ENCODE measurements at regions not wholly inside any gene's neighbourhood (a gene's known extent, or its start where the extent isn't known, plus 50 kb on each side); places are given as distances from the start of the nearest gene placed in this dataset.

DNA sequence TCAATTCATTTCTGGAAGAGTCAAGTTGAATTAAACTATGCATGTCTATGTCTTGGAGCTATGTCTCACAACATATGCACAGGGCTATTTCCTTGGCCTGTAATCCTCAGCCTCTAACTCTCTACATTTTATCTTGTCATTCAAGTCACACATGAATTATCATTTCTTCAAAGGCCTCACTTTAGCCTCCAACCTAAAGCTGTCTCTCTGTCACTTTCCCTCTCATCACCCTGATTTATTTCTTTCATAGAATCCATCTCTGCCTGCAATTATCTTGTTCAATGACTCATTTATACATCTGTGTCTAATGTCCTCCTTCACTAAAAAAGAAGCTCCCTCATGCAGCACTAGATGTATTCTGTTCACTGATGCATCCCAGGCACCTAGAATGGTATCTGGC is 614.2 kb upstream of the REG3G start:
- Mint-ChIP-seq H3K4me3 (no peak overlapping the region), H3K9me3 (peaks cover 20% of the 10 kb centered on the region)

DNA sequence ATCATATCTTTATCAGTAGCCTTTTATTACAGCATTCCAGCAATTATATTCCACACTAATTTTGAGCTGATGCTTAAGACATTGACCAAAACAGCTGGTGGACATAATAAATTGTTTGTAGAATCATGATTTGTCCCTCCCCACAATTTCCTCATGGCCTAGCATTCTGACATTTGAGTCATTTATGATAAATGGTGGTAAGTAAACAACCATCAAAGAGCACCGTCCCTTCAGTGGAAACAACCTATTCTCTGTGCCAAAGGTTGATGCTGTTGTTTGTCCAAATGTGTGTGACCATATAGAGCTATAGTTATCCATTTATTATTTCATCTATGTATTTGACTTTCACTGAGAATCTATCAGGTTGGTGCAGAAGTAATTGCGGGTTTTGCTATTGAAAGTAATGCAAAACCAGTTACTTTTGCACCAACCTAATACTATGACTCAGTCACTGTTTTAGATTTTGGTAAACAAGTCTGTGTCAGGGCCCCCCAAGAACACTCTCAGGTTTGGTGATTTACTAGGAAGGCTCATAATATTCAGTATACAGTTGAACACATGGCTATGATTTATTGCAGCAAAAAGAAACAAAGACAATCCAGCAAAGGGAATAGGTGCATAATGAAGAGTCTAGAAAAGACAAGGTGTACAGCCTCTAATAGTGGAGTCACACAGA is 608.7 kb upstream of the REG3G start:
- Mint-ChIP-seq H3K36me3 (no peaks in the 10 kb centered on the region), H3K9me3 (peaks cover 14% of the 10 kb centered on the region), H3K4me3 (no peak overlapping the region), H3K4me1 (no peaks in the 10 kb centered on the region), H3K27ac (no peak overlapping the region)
- DNase-seq (ENCODE audit: low spot score in 2 of 2) (no peak), ATAC-seq (no peak)

More for the DNA sequence above, 614.2 kb upstream of the REG3G start:
- no peaks in the 10 kb centered on the region for H3K36me3 Mint-ChIP-seq
- no peak for DNase-seq (ENCODE audit: low spot score in 2 of 2)
- H3K4me1 Mint-ChIP-seq: no peaks in the 10 kb centered on the region
- no peak overlapping the region for H3K27ac Mint-ChIP-seq
- ATAC-seq: no peak

DNA sequence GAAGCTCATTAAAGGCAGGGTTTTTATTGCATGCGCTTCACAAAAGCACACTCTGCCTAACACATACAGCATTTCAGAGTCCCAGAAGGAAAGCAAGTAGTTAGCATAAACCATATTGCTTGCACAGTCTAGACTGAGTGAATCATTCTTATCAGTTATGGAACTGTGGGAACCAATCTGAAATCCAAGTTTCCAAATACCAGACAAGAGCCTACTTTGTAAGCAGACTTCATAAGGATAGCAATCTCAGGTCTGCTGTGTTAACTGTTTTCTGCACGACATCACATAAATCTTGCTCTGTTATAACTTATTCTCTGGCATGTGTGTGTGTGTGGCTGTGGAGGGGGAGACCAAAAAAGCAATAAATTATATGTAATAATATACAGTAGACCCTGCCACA is 608.1 kb upstream of the REG3G start:
- Mint-ChIP-seq H3K9me3 (peaks cover 14% of the 10 kb centered on the region), H3K4me1 (no peaks in the 10 kb centered on the region), H3K27ac (no peak overlapping the region), H3K4me3 (no peak overlapping the region), H3K36me3 (no peaks in the 10 kb centered on the region)
- ATAC-seq (no peak), DNase-seq (ENCODE audit: low spot score in 2 of 2) (no peak)

DNA sequence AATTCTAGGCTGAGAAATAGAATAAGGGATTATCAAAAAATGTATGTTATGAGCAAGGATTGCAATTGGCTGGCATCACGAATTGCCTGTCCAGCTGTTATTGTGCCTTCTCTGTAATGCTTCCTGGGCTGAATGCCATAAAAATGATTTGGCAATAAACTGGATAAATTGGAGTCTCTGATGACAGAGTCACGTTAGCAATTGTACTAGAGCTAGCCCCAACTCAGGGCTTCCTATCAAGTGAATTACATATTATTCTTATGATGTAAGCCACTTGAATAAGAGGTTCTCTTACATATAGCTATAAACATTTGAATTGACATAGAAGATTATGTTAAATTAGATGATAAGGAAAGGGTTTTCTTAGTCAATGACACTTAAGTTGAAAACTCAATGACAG is 607.5 kb upstream of the REG3G start:
- Mint-ChIP-seq H3K4me1 (no peaks in the 10 kb centered on the region), H3K27ac (no peak overlapping the region), H3K9me3 (peaks cover 14% of the 10 kb centered on the region), H3K36me3 (no peaks in the 10 kb centered on the region), H3K4me3 (no peak overlapping the region)
- DNase-seq (ENCODE audit: low spot score in 2 of 2): no peak
- ATAC-seq: no peak

DNA sequence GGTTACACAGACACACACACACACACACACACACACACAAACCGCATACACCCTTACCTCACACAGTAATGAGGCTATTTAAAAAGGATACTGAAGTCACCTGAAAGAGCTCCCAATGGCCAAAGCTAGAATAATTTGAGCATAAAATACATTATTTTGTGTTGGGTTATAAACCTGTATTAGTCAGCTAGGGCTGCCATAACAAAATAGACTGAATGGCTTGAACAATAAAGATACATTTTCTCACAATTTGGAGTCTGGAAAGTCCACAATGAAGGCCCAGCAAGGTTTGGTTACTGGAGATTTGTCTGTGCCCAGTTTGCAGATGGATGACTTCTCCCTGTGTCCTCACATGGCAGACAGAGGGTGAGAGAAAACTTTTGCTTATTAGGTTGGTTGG is 605.4 kb upstream of the REG3G start:
- Mint-ChIP-seq H3K27ac (no peak overlapping the region), H3K4me1 (no peaks in the 10 kb centered on the region), H3K4me3 (no peak overlapping the region), H3K9me3 (peaks cover 18% of the 10 kb centered on the region), H3K36me3 (no peaks in the 10 kb centered on the region)
- no peak for DNase-seq (ENCODE audit: low spot score in 2 of 2)
- ATAC-seq: no peak

DNA sequence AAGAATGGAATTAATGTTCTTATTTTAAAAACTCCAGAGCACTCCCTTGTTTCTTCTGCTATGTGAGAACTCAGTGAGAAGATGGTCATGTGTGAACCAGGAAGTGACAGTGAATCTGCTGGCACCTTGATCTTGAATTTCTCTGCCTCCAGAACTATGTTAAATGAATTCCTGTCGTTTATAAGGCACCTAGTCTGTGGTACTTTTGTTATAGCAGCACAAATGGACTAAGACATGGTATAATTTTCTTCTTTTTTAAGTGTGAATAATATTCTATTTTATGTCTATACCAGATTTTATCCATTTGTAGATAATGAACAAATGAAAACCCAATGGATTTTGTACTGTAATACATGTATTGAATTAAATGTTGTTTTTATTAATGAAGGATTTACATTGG is 601.9 kb upstream of the REG3G start:
- no peak for ATAC-seq

DNA sequence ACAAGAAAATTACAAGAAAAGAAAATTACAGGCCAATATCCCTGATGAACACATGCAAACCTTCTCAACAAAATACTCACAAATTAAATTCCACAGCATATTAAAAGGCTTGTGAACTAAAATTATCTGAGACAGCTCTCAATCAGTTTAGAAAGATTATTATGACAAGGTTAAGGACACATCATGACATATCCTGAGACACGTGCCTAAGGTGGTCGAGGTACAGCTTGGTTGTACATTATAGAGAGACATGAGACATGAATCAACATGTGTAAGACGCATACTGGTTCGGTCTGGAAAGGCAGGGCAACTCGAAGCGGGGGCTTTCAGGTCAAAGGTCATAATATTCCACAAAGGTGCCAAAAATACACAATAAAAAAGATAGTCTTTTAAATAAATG is 598.3 kb upstream of the REG3G start:
- H3K4me1 Mint-ChIP-seq: no peaks in the 10 kb centered on the region
- DNase-seq (ENCODE audit: low spot score in 2 of 2) (no peak), ATAC-seq (no peak)
- peaks cover 16% of the 10 kb centered on the region for H3K9me3 Mint-ChIP-seq
- no peak overlapping the region for H3K27ac Mint-ChIP-seq
- H3K4me3 Mint-ChIP-seq: no peak overlapping the region
- H3K36me3 Mint-ChIP-seq: no peaks in the 10 kb centered on the region

More for the DNA sequence above, 601.9 kb upstream of the REG3G start:
- DNase-seq (ENCODE audit: low spot score in 2 of 2): no peak
- peaks cover 12% of the 10 kb centered on the region for H3K9me3 Mint-ChIP-seq
- no peaks in the 10 kb centered on the region for H3K4me1 Mint-ChIP-seq
- H3K36me3 Mint-ChIP-seq: no peaks in the 10 kb centered on the region
- H3K27ac Mint-ChIP-seq: no peak overlapping the region
- H3K4me3 Mint-ChIP-seq: no peak overlapping the region

DNA sequence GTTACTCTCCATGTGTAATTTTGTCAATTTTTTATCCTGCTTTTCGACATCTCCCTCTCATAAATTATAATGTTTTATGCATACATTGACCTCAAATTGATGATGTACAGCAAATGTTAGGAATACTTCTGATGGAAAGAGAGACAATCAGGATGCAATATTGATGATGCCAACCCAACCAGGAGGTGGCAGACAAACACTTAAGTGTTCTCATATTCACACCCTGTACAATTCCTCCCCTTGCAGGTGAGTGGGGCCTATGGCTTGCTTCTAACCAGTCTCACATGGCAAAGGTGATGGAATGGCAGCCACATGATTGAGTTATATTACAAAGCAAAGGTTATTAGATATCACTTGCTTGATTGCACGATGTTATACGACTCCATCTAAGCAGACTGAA is 594.3 kb upstream of the REG3G start:
- Mint-ChIP-seq H3K4me3 (no peak overlapping the region), H3K27ac (no peak overlapping the region), H3K36me3 (no peaks in the 10 kb centered on the region), H3K9me3 (peaks cover 25% of the 10 kb centered on the region), H3K4me1 (no peaks in the 10 kb centered on the region)
- no peak for DNase-seq (ENCODE audit: low spot score in 2 of 2)
- ATAC-seq: no peak

DNA sequence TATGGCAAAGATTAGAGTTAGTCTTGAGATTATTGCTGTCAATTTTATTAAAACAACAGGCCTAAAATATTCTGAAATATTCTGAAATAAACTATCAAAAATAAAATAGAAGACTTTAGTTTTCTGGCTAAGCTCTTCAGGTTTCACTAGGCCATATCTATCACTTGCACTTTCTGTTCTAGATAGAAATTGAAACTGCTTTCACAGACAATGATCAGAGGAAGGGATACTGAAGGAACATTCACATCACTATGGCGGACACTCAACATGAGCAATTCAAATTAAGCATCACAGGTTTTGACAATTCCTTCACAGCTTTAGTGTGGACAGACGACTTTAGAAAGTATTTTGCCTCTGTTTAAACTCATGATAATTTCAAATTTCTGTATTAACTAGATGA is 586.4 kb upstream of the REG3G start:
- Mint-ChIP-seq H3K4me3 (no peak overlapping the region), H3K4me1 (no peaks in the 10 kb centered on the region), H3K36me3 (no peaks in the 10 kb centered on the region), H3K27ac (no peak overlapping the region), H3K9me3 (peaks cover 29% of the 10 kb centered on the region)
- DNase-seq (ENCODE audit: low spot score in 2 of 2) (no peak), ATAC-seq (no peak)

DNA sequence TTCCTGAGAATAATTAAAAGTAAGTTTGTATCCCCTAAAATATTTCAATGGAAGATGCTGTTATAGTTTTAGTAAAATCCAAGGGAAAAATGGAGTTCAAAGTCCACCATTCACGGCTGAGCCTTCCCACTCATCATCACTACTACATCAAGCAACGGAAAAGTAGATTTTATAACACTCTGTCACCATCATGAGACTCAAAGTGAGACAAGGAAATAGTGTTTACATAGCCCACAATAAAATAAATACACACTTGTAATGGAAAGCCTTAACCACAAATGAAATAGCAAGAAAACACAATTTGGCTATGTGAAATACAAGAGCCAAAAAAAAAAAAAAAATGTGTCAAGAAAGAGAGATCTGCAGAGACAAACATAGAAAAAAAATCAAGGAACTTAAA is 569.9 kb upstream of the REG3G start:
- Mint-ChIP-seq H3K4me1 (no peaks in the 10 kb centered on the region), H3K9me3 (peaks cover 25% of the 10 kb centered on the region)

DNA sequence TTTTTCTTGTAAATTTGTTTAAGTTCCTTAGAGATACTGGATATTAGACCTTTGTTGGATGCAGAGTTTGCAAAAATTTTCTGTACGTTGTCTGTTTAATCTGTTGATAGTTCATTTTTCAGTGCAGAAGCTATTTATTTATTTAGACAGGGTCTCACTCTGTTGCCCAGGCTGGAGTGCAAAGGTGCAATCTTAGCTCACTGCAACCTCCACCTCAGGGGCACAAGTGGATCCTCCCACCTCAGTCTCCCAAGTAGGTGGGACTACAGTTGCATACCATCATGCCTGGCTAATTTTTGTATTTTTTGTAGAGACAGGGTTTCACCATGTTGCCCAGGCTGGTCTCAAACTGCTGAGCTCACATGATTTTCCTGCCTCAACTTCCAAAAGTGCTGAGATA is 568.2 kb upstream of the REG3G start:
- Mint-ChIP-seq H3K4me1 (no peaks in the 10 kb centered on the region), H3K36me3 (no peaks in the 10 kb centered on the region), H3K4me3 (no peak overlapping the region), H3K9me3 (peaks cover 31% of the 10 kb centered on the region), H3K27ac (no peak overlapping the region)
- DNase-seq (ENCODE audit: low spot score in 2 of 2) (no peak), ATAC-seq (no peak)

More for the DNA sequence above, 569.9 kb upstream of the REG3G start:
- Mint-ChIP-seq H3K27ac (no peak overlapping the region), H3K4me3 (no peak overlapping the region), H3K36me3 (no peaks in the 10 kb centered on the region)
- ATAC-seq (no peak), DNase-seq (ENCODE audit: low spot score in 2 of 2) (no peak)

DNA sequence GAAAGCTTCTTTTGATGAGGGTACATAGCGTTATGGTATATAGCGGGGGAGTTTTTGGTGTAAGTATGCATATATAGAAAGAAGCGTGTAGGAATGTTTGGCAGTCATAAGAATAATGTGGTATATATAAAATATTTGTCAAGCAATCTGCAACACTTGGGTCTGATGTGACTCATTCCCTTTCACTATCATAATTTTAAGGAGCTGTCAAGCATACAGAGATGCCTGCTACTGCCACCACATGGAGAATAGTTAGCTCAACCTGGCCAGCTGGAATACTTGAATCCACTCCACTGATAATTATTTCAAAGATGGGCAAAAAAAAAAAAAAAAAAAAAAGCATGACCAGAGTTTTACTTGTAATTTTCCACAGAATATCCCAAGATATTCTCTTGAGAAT is 559.8 kb upstream of the REG3G start:
- no peak overlapping the region for H3K27ac Mint-ChIP-seq
- H3K36me3 Mint-ChIP-seq: no peaks in the 10 kb centered on the region
- no peak overlapping the region for H3K4me3 Mint-ChIP-seq
- peaks cover 26% of the 10 kb centered on the region for H3K9me3 Mint-ChIP-seq
- ATAC-seq (no peak), DNase-seq (ENCODE audit: low spot score in 2 of 2) (no peak)
- no peaks in the 10 kb centered on the region for H3K4me1 Mint-ChIP-seq

DNA sequence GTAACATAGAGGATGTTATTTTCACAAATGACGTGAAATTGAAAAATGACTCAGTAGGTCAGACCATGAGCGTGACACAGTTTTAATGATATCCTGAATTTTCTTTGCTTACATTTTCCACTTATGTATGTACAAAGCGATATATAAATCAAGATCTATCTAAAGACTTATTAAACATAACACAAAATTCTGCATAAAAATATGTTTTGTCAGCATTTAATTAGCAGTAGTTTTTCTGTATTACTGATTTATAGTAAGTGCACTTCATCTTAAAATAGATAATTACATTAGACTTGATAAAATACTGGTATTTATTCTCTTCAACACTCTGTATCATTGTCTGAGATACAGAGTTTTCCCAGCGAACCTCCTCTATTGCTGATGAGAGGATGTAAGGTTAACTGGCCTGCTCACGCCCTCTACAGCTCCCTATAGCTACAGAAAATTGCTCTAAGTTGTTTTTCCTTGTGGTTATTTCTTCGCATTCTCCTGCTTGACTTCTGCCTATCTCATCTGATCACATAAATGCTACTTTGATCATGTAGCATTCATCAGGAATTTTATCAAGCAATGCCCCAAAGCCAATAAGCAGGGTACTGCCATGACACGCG is 548.8 kb upstream of the REG3G start:
- no peaks in the 10 kb centered on the region for H3K36me3 Mint-ChIP-seq
- no peak for DNase-seq (ENCODE audit: low spot score in 2 of 2)
- no peak overlapping the region for H3K27ac Mint-ChIP-seq
- no peak overlapping the region for H3K4me3 Mint-ChIP-seq
- ATAC-seq: no peak
- H3K9me3 Mint-ChIP-seq: peaks cover 18% of the 10 kb centered on the region
- H3K4me1 Mint-ChIP-seq: no peaks in the 10 kb centered on the region

DNA sequence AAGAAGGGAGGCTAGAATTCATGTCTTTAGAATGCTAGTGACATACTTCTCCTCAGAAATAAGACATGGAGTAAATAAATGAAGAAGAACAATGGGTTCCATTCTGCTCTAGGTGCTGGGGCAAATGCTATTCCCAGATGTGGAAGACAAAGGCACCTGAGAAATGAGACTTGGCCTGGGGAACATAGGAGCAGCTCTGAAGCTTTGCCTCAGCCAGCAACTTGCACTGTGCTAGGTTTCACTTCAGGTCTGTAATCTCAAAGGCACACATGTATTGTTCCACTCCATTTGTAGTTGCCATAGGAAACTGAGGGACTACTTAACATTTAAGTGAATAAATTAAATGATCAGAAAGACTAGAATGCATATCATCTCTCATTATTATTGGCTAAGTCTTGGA is 538.9 kb upstream of the REG3G start:
- H3K27ac Mint-ChIP-seq: no peak overlapping the region
- H3K4me1 Mint-ChIP-seq: no peaks in the 10 kb centered on the region
- no peak for ATAC-seq
- H3K9me3 Mint-ChIP-seq: peaks cover 12% of the 10 kb centered on the region
- no peak for DNase-seq (ENCODE audit: low spot score in 2 of 2)
- H3K36me3 Mint-ChIP-seq: no peaks in the 10 kb centered on the region
- H3K4me3 Mint-ChIP-seq: no peak overlapping the region

DNA sequence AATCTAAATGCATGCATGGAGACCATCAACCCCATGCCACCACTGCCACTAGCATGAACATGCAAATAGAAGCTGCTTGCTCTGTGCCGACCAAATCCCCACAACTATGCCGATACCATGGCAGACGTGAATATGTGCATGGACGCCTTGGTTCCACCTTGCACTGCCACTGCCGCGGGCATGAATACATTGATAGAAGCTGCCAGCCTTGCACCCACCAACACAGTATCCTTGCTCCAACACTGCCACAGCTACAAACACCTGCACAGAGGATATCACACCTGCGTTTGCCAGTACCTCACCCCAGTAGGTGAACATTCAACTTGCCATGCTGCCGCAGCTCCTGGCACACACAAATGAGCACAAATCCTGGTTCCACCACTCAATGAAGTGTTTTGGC is 527.4 kb upstream of the REG3G start:
- peaks cover 6% of the 10 kb centered on the region for H3K36me3 Mint-ChIP-seq
- H3K4me1 Mint-ChIP-seq: no peaks in the 10 kb centered on the region
- ATAC-seq (no peak), DNase-seq (ENCODE audit: low spot score in 2 of 2) (no peak)
- H3K4me3 Mint-ChIP-seq: no peak overlapping the region
- H3K27ac Mint-ChIP-seq: no peak overlapping the region
- H3K9me3 Mint-ChIP-seq: peaks cover 27% of the 10 kb centered on the region

DNA sequence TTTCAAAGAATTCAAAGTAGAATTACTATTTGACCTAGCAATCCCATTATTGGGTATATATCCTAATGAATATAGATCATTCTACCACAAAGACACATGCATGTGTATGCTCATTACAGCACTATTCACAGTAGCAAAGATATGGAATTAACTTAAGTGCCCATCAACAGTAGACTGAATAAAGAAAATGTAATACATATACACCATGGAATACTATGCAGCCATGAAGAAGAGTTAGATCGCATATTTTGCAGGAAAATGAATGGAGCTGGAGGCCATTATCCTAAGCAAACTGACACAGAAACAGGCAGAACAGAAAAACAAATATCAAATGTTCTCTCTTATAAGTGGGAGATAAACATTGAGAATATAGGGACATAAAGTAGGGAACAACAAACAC is 519.2 kb upstream of the REG3G start:
- H3K36me3 Mint-ChIP-seq: no peaks in the 10 kb centered on the region
- no peak for DNase-seq (ENCODE audit: low spot score in 2 of 2)
- H3K27ac Mint-ChIP-seq: no peak overlapping the region
- no peaks in the 10 kb centered on the region for H3K4me1 Mint-ChIP-seq
- H3K4me3 Mint-ChIP-seq: no peak overlapping the region
- ATAC-seq: no peak
- peaks cover 29% of the 10 kb centered on the region for H3K9me3 Mint-ChIP-seq

Measured in stimulated activated effector memory CD8-positive, alpha-beta T cell treated with anti-CD3 and anti-CD28 coated beads, Interleukin-12 subunit alpha, Interleukin-12 subunit beta, amount 100 ng/mL, for 72 hours (primary cell).